Glutamatergic neuron (in vitro differentiated cells): ENCODE measurements at regions not wholly inside any gene's neighbourhood (a gene's known extent, or its start where the extent isn't known, plus 50 kb on each side); places are given as distances from the start of the nearest gene placed in this dataset.

ENCODE experiments used
- DNase-seq: peaks from one replicate; pipeline ENCODE4 v3.0.0; 2022
- H3K27ac Mint-ChIP-seq: one replicate; pipeline ENCODE4 v1.8.0; 2020; ENCODE audit warnings: mild to moderate bottlenecking, mixed read lengths, inconsistent platforms; ENCODE audit not compliant: unreplicated experiment
- H3K27me3 Mint-ChIP-seq: one replicate; pipeline ENCODE4 v1.8.0; 2020; ENCODE audit warnings: mild to moderate bottlenecking, moderate library complexity, mixed read lengths, inconsistent platforms; ENCODE audit not compliant: unreplicated experiment
- H3K36me3 Mint-ChIP-seq: one replicate; pipeline ENCODE4 v1.8.0; 2020; ENCODE audit warnings: mild to moderate bottlenecking, mixed read lengths, inconsistent platforms; ENCODE audit not compliant: unreplicated experiment
- H3K4me1 Mint-ChIP-seq: one replicate; pipeline ENCODE4 v1.8.0; 2020; ENCODE audit warnings: mild to moderate bottlenecking, low read depth, mixed read lengths, inconsistent platforms; ENCODE audit not compliant: unreplicated experiment
- H3K4me3 Mint-ChIP-seq: one replicate; pipeline ENCODE4 v1.8.0; 2020; ENCODE audit warnings: mild to moderate bottlenecking, mixed read lengths, inconsistent platforms; ENCODE audit not compliant: unreplicated experiment
- H3K9me3 Mint-ChIP-seq: one replicate; pipeline ENCODE4 v1.8.0; 2020; ENCODE audit warnings: mild to moderate bottlenecking, moderate library complexity, mixed read lengths, inconsistent platforms; ENCODE audit not compliant: unreplicated experiment
- TF ChIP-seq, protein P1 (sequence below): fragments of 200-600 bp; sonication (generic); IDR thresholded peaks from one replicate; pipeline ENCODE4 v1.5.0; 2021; ENCODE audit not compliant: partially characterized antibody, unreplicated experiment

DNA sequence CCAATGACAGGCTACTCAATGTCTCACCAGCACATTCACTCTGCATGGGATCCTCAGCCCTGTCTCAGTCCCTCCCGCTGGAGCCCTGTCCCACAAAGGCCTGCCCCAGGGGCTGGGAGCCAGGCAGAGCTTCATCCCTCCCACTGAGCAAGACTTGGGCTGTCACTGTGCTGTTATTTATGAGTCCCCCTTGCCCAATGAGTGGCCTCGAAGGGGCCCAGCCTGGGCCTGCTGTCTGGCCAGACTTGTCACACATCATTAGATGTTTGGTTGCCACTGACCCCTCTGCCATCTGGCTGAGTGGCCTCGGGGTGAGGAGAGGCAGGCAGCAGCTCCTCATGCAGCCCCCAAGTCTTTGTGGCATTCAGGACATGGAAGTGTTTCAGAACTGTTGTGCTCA lies 330.6 kb upstream of the SKOR2 start:
- Mint-ChIP-seq H3K27ac (no peak overlapping the region), H3K36me3 (no peaks in the 10 kb centered on the region), H3K4me1 (peaks cover 4% of the 10 kb centered on the region), H3K9me3 (no peaks in the 10 kb centered on the region), H3K4me3 (no peak overlapping the region), H3K27me3 (no peaks in the 10 kb centered on the region)
- TF ChIP-seq, protein P1, sequence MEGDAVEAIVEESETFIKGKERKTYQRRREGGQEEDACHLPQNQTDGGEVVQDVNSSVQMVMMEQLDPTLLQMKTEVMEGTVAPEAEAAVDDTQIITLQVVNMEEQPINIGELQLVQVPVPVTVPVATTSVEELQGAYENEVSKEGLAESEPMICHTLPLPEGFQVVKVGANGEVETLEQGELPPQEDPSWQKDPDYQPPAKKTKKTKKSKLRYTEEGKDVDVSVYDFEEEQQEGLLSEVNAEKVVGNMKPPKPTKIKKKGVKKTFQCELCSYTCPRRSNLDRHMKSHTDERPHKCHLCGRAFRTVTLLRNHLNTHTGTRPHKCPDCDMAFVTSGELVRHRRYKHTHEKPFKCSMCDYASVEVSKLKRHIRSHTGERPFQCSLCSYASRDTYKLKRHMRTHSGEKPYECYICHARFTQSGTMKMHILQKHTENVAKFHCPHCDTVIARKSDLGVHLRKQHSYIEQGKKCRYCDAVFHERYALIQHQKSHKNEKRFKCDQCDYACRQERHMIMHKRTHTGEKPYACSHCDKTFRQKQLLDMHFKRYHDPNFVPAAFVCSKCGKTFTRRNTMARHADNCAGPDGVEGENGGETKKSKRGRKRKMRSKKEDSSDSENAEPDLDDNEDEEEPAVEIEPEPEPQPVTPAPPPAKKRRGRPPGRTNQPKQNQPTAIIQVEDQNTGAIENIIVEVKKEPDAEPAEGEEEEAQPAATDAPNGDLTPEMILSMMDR: no peak
- no peak for DNase-seq

DNA sequence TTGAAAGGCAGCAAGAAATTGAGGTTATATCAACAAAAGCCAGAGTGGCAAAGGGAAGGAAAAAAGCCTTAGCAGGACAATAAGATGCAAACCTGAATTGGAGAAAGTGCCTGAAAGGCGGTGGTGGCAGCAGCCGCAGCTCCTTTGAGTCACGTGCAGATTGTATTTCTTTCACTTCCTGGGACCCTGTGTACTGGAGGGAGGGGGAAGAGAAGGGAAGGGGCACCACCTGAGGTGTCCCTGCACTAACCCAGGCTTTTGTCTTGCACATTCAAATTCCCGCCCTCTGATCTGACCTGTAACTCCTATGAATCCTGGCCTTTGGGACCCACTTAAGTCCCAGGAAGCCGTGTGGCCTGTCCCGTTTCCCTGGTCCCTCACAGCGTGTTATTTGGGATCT lies 326.1 kb upstream of the SKOR2 start:
- no peak overlapping the region for H3K27ac Mint-ChIP-seq
- TF ChIP-seq, protein P1: no peak
- DNase-seq: no peak
- peaks cover 5% of the 10 kb centered on the region for H3K4me1 Mint-ChIP-seq
- peaks cover 3% of the 10 kb centered on the region for H3K27me3 Mint-ChIP-seq
- H3K36me3 Mint-ChIP-seq: no peaks in the 10 kb centered on the region
- H3K9me3 Mint-ChIP-seq: no peaks in the 10 kb centered on the region
- no peak overlapping the region for H3K4me3 Mint-ChIP-seq

DNA sequence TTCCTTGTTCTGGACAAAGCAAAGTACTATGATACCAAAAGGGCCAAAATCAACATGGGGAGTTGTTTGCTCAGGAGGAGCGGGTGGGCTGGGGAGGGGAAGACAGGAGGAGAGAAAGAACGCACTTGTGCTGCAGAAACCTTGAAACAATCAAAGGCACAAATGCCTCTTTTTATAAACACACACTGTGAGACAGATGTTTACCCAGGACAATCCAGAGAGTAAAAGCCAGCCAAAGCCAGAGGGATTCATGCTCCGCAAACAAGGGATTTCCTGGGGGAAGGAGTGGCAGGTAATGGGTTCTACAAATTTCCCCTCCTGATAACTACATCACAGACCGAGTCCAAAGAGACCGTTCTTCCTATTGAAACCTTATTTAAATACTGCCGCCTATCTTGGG lies 323.5 kb upstream of the SKOR2 start:
- Mint-ChIP-seq H3K4me3 (no peak overlapping the region), H3K4me1 (peaks cover 5% of the 10 kb centered on the region), H3K27me3 (peaks cover 4% of the 10 kb centered on the region), H3K27ac (no peak overlapping the region), H3K36me3 (no peaks in the 10 kb centered on the region), H3K9me3 (no peaks in the 10 kb centered on the region)
- no peak for DNase-seq
- TF ChIP-seq, protein P1: no peak

DNA sequence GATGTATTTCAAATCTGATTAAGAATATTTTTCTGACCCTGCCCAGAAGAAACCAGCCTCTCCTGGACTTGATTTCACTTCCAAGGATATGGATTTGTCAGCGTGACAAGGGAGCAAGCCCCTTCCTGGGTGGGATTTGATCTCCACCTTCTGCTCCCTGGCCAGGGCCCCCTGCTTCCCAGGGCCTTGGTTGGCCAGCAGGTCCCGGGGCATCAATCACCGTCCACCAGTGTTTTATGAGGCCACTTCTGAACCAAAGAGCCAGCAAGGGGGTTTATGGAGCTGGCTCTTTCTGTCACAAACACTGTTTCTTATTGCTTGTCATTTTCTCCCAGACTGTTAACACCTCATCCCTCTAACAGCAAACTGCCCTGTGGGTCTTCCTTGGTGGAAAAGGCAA lies 320.5 kb upstream of the SKOR2 start:
- H3K9me3 Mint-ChIP-seq: no peaks in the 10 kb centered on the region
- TF ChIP-seq, protein P1: no peak
- no peaks in the 10 kb centered on the region for H3K36me3 Mint-ChIP-seq
- H3K27me3 Mint-ChIP-seq: peaks cover 6% of the 10 kb centered on the region
- DNase-seq: no peak
- no peaks in the 10 kb centered on the region for H3K4me1 Mint-ChIP-seq
- H3K4me3 Mint-ChIP-seq: no peak overlapping the region
- no peak overlapping the region for H3K27ac Mint-ChIP-seq

DNA sequence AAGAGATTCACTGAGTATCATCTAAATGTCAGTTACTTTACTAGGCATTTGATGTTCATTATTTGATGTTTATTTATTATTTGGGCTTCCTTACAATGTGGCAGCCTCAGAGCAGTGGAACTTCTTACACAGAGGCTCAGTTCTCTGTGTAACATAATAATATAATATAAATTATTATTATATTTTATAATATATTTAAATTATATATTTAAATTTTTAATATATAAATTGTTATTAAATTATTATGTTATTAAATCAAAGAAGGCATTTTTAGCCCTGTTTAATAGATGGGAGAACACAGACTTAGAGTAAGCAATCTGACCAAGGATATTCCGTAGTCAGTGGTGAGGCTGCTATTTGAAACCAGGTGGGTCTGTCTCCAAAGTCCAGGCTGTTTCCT lies 315.3 kb upstream of the SKOR2 start:
- Mint-ChIP-seq H3K27me3 (peaks cover 5% of the 10 kb centered on the region), H3K9me3 (no peaks in the 10 kb centered on the region), H3K4me3 (no peak overlapping the region), H3K36me3 (no peaks in the 10 kb centered on the region), H3K4me1 (no peaks in the 10 kb centered on the region), H3K27ac (no peak overlapping the region)
- TF ChIP-seq, protein P1: no peak
- no peak for DNase-seq
